Loucy (cell line): ENCODE measurements at regions not wholly inside any gene's neighbourhood (a gene's known extent, or its start where the extent isn't known, plus 50 kb on each side); places are given as distances from the start of the nearest gene placed in this dataset.
"Not testable (repeated sequence)": the region's sequence is repeated elsewhere in the genome, so short reads cannot be mapped to it uniquely, and the experiment has no call there.

ENCODE experiments used
- H2AFZ ChIP-seq: fragments of 200-600 bp; sonication (generic); 2 replicates; pipeline ENCODE4 v1.6.0; 2016; ENCODE audit warnings: antibody characterized with exemption, mild to moderate bottlenecking, low read length, moderate library complexity
- H3F3A ChIP-seq: fragments of 200-600 bp; 2 replicates; pipeline ENCODE4 v1.6.0; 2016; ENCODE audit warnings: antibody characterized with exemption, low read depth, mild to moderate bottlenecking
- H3K27me3 ChIP-seq: fragments of 200-600 bp; sonication (generic); 2 replicates; pipeline ENCODE4 v1.6.1; 2014; ENCODE audit warnings: low read length, mild to moderate bottlenecking; ENCODE audit not compliant: insufficient read depth, poor library complexity, severe bottlenecking
- H3K36me3 ChIP-seq: fragments of 200-600 bp; sonication (generic); 2 replicates; pipeline ENCODE4 v1.6.1; 2016; ENCODE audit warnings: low read length; ENCODE audit not compliant: insufficient read depth
- H3K4me1 ChIP-seq: fragments of 200-600 bp; sonication (generic); 2 replicates; pipeline ENCODE4 v1.5.1; 2014; ENCODE audit warnings: low read length, mild to moderate bottlenecking; ENCODE audit not compliant: insufficient read depth, poor library complexity, severe bottlenecking
- H3K4me2 ChIP-seq: fragments of 200-600 bp; sonication (generic); 2 replicates; pipeline ENCODE4 v1.6.0; 2014; ENCODE audit warnings: antibody characterized with exemption, low read length, low read depth, mild to moderate bottlenecking; ENCODE audit not compliant: poor library complexity, severe bottlenecking
- H3K4me3 ChIP-seq: fragments of 200-600 bp; sonication (generic); 2 replicates; pipeline ENCODE4 v1.5.1; 2014; ENCODE audit warnings: low read length, mild to moderate bottlenecking, mixed read lengths; ENCODE audit not compliant: poor library complexity, severe bottlenecking
- H3K79me2 ChIP-seq: fragments of 200-600 bp; sonication (generic); 2 replicates; pipeline ENCODE4 v1.6.1; 2014; ENCODE audit warnings: low read length; ENCODE audit not compliant: insufficient read depth
- H3K9ac ChIP-seq: fragments of 200-600 bp; sonication (generic); 2 replicates; pipeline ENCODE4 v1.6.0; 2014; ENCODE audit warnings: mild to moderate bottlenecking, low read depth, low read length, moderate library complexity; ENCODE audit not compliant: poor library complexity, severe bottlenecking
- H3K9me2 ChIP-seq: fragments of 200-600 bp; sonication (generic); replicated peaks from 2 replicates; pipeline ENCODE4 v1.6.1; 2016; ENCODE audit warnings: low read depth, low read length, mixed read lengths
- H3K9me3 ChIP-seq: fragments of 200-600 bp; sonication (generic); 2 replicates; pipeline ENCODE4 v1.6.1; 2014; ENCODE audit warnings: mild to moderate bottlenecking, antibody characterized with exemption, low read length, low read depth; ENCODE audit not compliant: insufficient read depth
- H4K20me1 ChIP-seq: fragments of 200-600 bp; sonication (generic); 2 replicates; pipeline ENCODE4 v1.6.0; 2014; ENCODE audit warnings: antibody characterized with exemption, low read length, mild to moderate bottlenecking; ENCODE audit not compliant: insufficient read depth, poor library complexity, severe bottlenecking
- CTCF ChIP-seq: fragments of 200-600 bp; sonication (generic); conservative IDR thresholded peaks from 2 replicates; pipeline ENCODE4 v1.5.1; 2014; ENCODE audit warnings: mild to moderate bottlenecking, antibody characterized with exemption, low read length
- EZH2phosphoT487 ChIP-seq: fragments of 200-600 bp; IDR thresholded peaks from 2 replicates; pipeline ENCODE4 v1.6.1; 2018; ENCODE audit warnings: antibody characterized with exemption, mild to moderate bottlenecking, moderate library complexity, borderline replicate concordance

GRCh38 chr6:168935628-168936010 lies 318.0 kb downstream of the THBS2 start:
- Histone ChIP-seq H3K9me3 (peaks cover 12% of the 10 kb centered on the region; the same call in 1 of the 2 replicates), H3K4me3 (no peak overlapping the region), H3K9me2 (no peaks in the 10 kb centered on the region; the same call in 1 of the 2 replicates), H3K4me2 (no peak overlapping the region), H3F3A (no peaks in the 10 kb centered on the region), H3K27me3 (no peaks in the 10 kb centered on the region), H3K36me3 (no peaks in the 10 kb centered on the region), H2AFZ (no peak overlapping the region), H4K20me1 (no peaks in the 10 kb centered on the region), H3K79me2 (no peaks in the 10 kb centered on the region), H3K9ac (no peak overlapping the region), H3K4me1 (no peaks in the 10 kb centered on the region)
- no peak for TF ChIP-seq CTCF
- TF ChIP-seq EZH2phosphoT487 = no peak

- Histone ChIP-seq H4K20me1 (no peaks in the 10 kb centered on the region), H3K4me3 (no peak overlapping the region), H3K4me1 (no peaks in the 10 kb centered on the region), H3K9me3 (peaks cover 12% of the 10 kb centered on the region; the same call in 1 of the 2 replicates), H3K36me3 (no peaks in the 10 kb centered on the region), H3K27me3 (no peaks in the 10 kb centered on the region), H2AFZ (no peak overlapping the region), H3K4me2 (no peak overlapping the region), H3K79me2 (no peaks in the 10 kb centered on the region), H3F3A (no peaks in the 10 kb centered on the region), H3K9ac (no peak overlapping the region), H3K9me2 (no peaks in the 10 kb centered on the region; the same call in 1 of the 2 replicates)
- TF ChIP-seq EZH2phosphoT487 (no peak), CTCF (no peak)
Observed at GRCh38 chr6:168934660-168935627, 318.7 kb downstream of the THBS2 start.

GRCh38 chr6:168932171-168932570 lies 321.5 kb downstream of the THBS2 start:
- H3K4me1 ChIP-seq, H3F3A ChIP-seq, H3K9ac ChIP-seq, H3K4me2 ChIP-seq, H3K9me3 ChIP-seq, H3K79me2 ChIP-seq, H2AFZ ChIP-seq, H3K36me3 ChIP-seq, H4K20me1 ChIP-seq, H3K27me3 ChIP-seq, H3K9me2 ChIP-seq, H3K4me3 ChIP-seq: not testable (repeated sequence)

GRCh38 chr6:168931072-168931471 lies 322.6 kb downstream of the THBS2 start:
- not testable (repeated sequence) for H3F3A ChIP-seq, H3K79me2 ChIP-seq, H4K20me1 ChIP-seq, H3K9ac ChIP-seq, H3K4me1 ChIP-seq, H3K27me3 ChIP-seq, H3K4me2 ChIP-seq, H3K9me3 ChIP-seq, H3K4me3 ChIP-seq, H2AFZ ChIP-seq, H3K9me2 ChIP-seq, H3K36me3 ChIP-seq
